ENCODE measurements at regions not wholly inside any gene's neighbourhood (a gene's known extent, or its start where the extent isn't known, plus 50 kb on each side); places are given as distances from the start of the nearest gene placed in this dataset.

GRCh38 chr5:127196042-127196441, 94.6 kb upstream of the MEGF10 start:
- no peak for TF ChIP-seq POLR2AphosphoS5 (IDR thresholded peaks at IDR 0.05)
- no peak for TF ChIP-seq CTCF (IDR thresholded peaks at IDR 0.05)
- TF ChIP-seq POLR2A (IDR thresholded peaks at IDR 0.05), result no peak
- no peak for TF ChIP-seq EP300 (IDR thresholded peaks at IDR 0.05; ENCODE audit: low read depth)

Measured in transverse colon (tissue), 4 donors.